ENCODE measurements at regions not wholly inside any gene's neighbourhood (a gene's known extent, or its start where the extent isn't known, plus 50 kb on each side); places are given as distances from the start of the nearest gene placed in this dataset.

DNA sequence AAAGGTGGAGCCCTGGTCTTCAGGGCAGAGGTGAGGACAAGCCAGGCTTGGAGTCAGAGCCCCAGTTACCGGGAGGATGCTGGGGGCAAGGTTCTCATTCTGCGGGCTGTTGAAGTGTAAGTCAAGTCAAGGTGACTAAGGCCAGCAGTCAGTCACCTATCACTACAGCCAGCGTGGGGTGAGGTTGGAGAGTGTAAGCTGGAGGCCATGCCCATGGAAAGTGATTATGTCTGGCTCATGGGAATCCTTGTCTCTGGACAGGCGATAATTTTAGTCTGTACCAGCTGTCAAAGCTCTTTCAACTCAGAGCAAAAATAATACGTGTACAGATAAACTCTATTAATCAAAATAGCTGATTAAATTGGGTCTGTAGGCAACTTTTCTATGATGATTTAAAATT lies 143.1 kb downstream of the NR2F2 start:
- Histone ChIP-seq H3K4me3 (replicated peaks in 1 of 3; ENCODE audit: insufficient read depth in 1 of 3, low read depth in 2 of 3, low read length in 3 of 3) (no peak overlapping the region), H3K36me3 (replicated peaks in 1 of 2; ENCODE audit: control insufficient read depth in 1 of 2, insufficient read depth in 2 of 2, low read length in 2 of 2) (no peaks in the 10 kb centered on the region), H3K27me3 (ENCODE audit: control insufficient read depth in 1 of 2, insufficient read depth in 2 of 2, low read length in 2 of 2) (peaks cover 1 to 8% of the 10 kb centered on the region in 2 experiments; a peak in 1 of 5 replicates), H3K9me3 (ENCODE audit: low read length) (no peaks in the 10 kb centered on the region), H3K79me2 (ENCODE audit: insufficient read depth, low read length) (no peaks in the 10 kb centered on the region), H3K9ac (ENCODE audit: insufficient read depth, low read depth, low read length) (no peak overlapping the region), H2AFZ (ENCODE audit: low read length) (no peak overlapping the region), H4K20me1 (ENCODE audit: insufficient read depth, low read length) (no peaks in the 10 kb centered on the region), H3K27ac (ENCODE audit: extremely low read length, insufficient read depth, low read length) (no peak overlapping the region), H3K4me2 (ENCODE audit: low read depth, low read length) (no peak overlapping the region), H3K4me1 (ENCODE audit: insufficient read depth, low read length) (no peaks in the 10 kb centered on the region)
- no peak for ATAC-seq
- ChIA-PET POLR2A (no interaction called here), CTCF (ENCODE audit: low intra/inter-chr PET ratio, low total read pairs) (no interaction called here)
- FAIRE-seq = no peak
- in situ Hi-C loops (cut with HindIII; ENCODE audit: extremely low pct_ligation_motif_present, low pct_unique_long_range_greater_than_20kb) = no loop called here
- WGBS (ENCODE audit: low lambda C conversion rate) = 45% methylated on average over 5 of the region's 5 CpGs
- no TSS peak for BruUV-seq (replicated peaks)
- TF ChIP-seq, protein P1, sequence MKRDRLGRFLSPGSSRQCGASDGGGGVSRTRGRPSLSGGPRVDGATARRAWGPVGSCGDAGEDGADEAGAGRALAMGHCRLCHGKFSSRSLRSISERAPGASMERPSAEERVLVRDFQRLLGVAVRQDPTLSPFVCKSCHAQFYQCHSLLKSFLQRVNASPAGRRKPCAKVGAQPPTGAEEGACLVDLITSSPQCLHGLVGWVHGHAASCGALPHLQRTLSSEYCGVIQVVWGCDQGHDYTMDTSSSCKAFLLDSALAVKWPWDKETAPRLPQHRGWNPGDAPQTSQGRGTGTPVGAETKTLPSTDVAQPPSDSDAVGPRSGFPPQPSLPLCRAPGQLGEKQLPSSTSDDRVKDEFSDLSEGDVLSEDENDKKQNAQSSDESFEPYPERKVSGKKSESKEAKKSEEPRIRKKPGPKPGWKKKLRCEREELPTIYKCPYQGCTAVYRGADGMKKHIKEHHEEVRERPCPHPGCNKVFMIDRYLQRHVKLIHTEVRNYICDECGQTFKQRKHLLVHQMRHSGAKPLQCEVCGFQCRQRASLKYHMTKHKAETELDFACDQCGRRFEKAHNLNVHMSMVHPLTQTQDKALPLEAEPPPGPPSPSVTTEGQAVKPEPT (CRISPR knock-in tag; IDR thresholded peaks at IDR 0.05; ENCODE audit: low read depth) = no peak
- TF ChIP-seq ZKSCAN8 (CRISPR knock-in tag; IDR thresholded peaks at IDR 0.05; ENCODE audit: borderline replicate concordance) (no peak), ZNF629 (CRISPR knock-in tag; conservative IDR thresholded peaks at IDR 0.05) (no peak), FOXK2 (IDR thresholded peaks at IDR 0.05) (no peak), ZNF563 (CRISPR knock-in tag; IDR thresholded peaks at IDR 0.05) (no peak)
- intact Hi-C loops (cut with micrococcal nuclease; ENCODE audit: unreplicated experiment) = no loop called here
- DNase-seq (ENCODE audit: low spot score) = no peak

DNA sequence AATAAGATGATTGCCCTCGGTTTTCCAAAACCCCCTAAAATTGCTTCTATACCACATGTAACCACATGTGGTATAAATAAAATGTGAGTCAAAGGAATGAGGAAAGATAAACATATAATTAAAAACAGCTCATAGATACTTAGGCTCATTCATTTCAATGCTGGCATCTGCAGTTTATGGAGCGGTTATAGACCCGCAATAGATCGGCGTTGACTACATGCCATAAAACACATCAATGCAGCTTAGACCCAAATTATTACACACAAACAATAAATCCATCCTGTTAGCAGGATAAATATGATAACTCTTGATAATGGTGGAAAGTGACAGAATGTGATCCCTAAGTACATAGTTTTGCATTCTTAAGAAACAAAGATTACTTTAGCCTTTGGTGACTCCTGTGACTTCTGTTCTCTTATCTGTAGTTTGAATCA lies 143.7 kb downstream of the NR2F2 start:
- FAIRE-seq = no peak
- WGBS (ENCODE audit: low lambda C conversion rate) = 68% methylated on average over 5 of the region's 5 CpGs
- Histone ChIP-seq H3K4me3 (replicated peaks in 1 of 3; ENCODE audit: insufficient read depth in 1 of 3, low read depth in 2 of 3, low read length in 3 of 3) (no peak overlapping the region), H2AFZ (ENCODE audit: low read length) (no peak overlapping the region), H3K4me1 (ENCODE audit: insufficient read depth, low read length) (no peaks in the 10 kb centered on the region), H3K27me3 (ENCODE audit: control insufficient read depth in 1 of 2, insufficient read depth in 2 of 2, low read length in 2 of 2) (peaks cover 1 to 8% of the 10 kb centered on the region in 2 experiments; a peak in 1 of 5 replicates), H3K27ac (ENCODE audit: extremely low read length, insufficient read depth, low read length) (no peak overlapping the region), H3K4me2 (ENCODE audit: low read depth, low read length) (no peak overlapping the region), H3K9ac (ENCODE audit: insufficient read depth, low read depth, low read length) (no peak overlapping the region), H3K79me2 (ENCODE audit: insufficient read depth, low read length) (no peaks in the 10 kb centered on the region), H3K36me3 (replicated peaks in 1 of 2; ENCODE audit: control insufficient read depth in 1 of 2, insufficient read depth in 2 of 2, low read length in 2 of 2) (no peaks in the 10 kb centered on the region), H4K20me1 (ENCODE audit: insufficient read depth, low read length) (no peaks in the 10 kb centered on the region), H3K9me3 (ENCODE audit: low read length) (no peaks in the 10 kb centered on the region)
- ChIA-PET CTCF (ENCODE audit: low intra/inter-chr PET ratio, low total read pairs) (no interaction called here), POLR2A (no interaction called here)
- no peak for DNase-seq (ENCODE audit: low spot score)
- intact Hi-C loops (cut with micrococcal nuclease; ENCODE audit: unreplicated experiment) = no loop called here
- in situ Hi-C loops (cut with HindIII; ENCODE audit: extremely low pct_ligation_motif_present, low pct_unique_long_range_greater_than_20kb) = no loop called here
- no TSS peak for BruUV-seq (replicated peaks)
- no peak for ATAC-seq
- no peak for TF ChIP-seq ZNF207 (IDR thresholded peaks at IDR 0.05; ENCODE audit: borderline replicate concordance)
- no peak for TF ChIP-seq ZKSCAN5 (CRISPR knock-in tag; IDR thresholded peaks at IDR 0.05)

Data from HepG2 (cell line).